ENCODE measurements at regions not wholly inside any gene's neighbourhood (a gene's known extent, or its start where the extent isn't known, plus 50 kb on each side); places are given as distances from the start of the nearest gene placed in this dataset.

DNA sequence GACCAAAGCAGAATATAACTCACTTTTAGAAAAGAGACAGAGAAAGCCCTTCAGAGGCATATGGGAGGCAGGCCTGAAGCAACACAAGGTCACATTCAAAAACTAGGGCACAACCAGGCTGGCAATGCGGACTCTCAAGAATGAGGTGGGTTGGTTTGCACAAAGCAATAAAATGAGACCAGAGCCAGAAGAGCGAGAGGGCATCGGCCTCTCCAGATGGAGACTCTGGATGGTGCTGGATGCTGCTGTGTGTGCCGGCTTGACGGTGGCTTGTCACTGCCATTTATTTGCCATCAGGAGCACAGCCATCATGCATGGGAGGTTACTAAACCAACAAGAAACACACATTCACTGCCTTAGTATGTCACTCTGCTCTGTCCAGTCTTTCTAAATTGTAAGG, 649.4 kb downstream of the DIAPH3 start:
- Mint-ChIP-seq H3K9me3 (no peaks in the 10 kb centered on the region), H3K27ac (no peak overlapping the region), H3K27me3 (no peaks in the 10 kb centered on the region), H3K4me3 (no peak overlapping the region), H3K36me3 (ENCODE audit: low read depth) (no peaks in the 10 kb centered on the region), H3K4me1 (ENCODE audit: low read depth) (no peaks in the 10 kb centered on the region)
- POLR2A ChIA-PET = no interaction called here
- Histone ChIP-seq H3K4me1 (ENCODE audit: insufficient read depth, low read length) (no peaks in the 10 kb centered on the region), H3K4me3 (ENCODE audit: low read length) (no peak overlapping the region), H3K27ac (ENCODE audit: low read depth in 1 of 2, low read length in 2 of 2) (no peak overlapping the region), H3K36me3 (ENCODE audit: insufficient read depth, low read length) (no peaks in the 10 kb centered on the region), H3K9me3 (ENCODE audit: control insufficient read depth in 1 of 2, insufficient read depth in 1 of 2, low read length in 2 of 2) (no peaks in the 10 kb centered on the region), H3K27me3 (ENCODE audit: control insufficient read depth in 1 of 2, insufficient read depth in 2 of 2, low read length in 2 of 2) (no peaks in the 10 kb centered on the region)
- TF ChIP-seq, protein P1, sequence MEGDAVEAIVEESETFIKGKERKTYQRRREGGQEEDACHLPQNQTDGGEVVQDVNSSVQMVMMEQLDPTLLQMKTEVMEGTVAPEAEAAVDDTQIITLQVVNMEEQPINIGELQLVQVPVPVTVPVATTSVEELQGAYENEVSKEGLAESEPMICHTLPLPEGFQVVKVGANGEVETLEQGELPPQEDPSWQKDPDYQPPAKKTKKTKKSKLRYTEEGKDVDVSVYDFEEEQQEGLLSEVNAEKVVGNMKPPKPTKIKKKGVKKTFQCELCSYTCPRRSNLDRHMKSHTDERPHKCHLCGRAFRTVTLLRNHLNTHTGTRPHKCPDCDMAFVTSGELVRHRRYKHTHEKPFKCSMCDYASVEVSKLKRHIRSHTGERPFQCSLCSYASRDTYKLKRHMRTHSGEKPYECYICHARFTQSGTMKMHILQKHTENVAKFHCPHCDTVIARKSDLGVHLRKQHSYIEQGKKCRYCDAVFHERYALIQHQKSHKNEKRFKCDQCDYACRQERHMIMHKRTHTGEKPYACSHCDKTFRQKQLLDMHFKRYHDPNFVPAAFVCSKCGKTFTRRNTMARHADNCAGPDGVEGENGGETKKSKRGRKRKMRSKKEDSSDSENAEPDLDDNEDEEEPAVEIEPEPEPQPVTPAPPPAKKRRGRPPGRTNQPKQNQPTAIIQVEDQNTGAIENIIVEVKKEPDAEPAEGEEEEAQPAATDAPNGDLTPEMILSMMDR (IDR thresholded peaks at IDR 0.05) = no peak
- ATAC-seq (ENCODE audit: poor library complexity) = no peak
- no peak for DNase-seq
- intact Hi-C loops (cut with DNase I, micrococcal nuclease) = no loop called here
- CTCF ChIA-PET = no interaction called here

DNA sequence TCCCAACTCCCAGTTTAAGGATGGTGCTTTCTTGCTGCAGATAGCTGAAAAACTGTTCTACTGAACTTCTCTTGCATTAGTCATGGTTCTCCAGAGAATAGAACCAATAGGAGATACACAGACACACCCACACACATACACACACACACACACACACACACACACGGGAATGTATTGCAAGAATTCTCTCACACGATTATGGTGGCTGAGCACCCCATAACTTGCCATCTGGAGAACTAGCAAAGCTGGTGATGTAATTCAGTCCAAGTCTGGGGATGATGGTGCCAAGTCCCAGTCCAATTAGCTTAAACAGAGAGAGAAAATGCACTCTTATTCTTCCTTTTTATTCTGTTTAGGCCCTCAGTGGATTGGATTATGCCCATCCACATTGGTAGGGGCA, 643.9 kb downstream of the DIAPH3 start:
- Histone ChIP-seq H3K4me1 (ENCODE audit: insufficient read depth, low read length) (no peaks in the 10 kb centered on the region), H3K9me3 (ENCODE audit: control insufficient read depth in 1 of 2, insufficient read depth in 1 of 2, low read length in 2 of 2) (no peaks in the 10 kb centered on the region), H3K27ac (ENCODE audit: low read depth in 1 of 2, low read length in 2 of 2) (no peak overlapping the region), H3K36me3 (ENCODE audit: insufficient read depth, low read length) (no peaks in the 10 kb centered on the region), H3K27me3 (ENCODE audit: control insufficient read depth in 1 of 2, insufficient read depth in 2 of 2, low read length in 2 of 2) (no peaks in the 10 kb centered on the region), H3K4me3 (ENCODE audit: low read length) (no peak overlapping the region)
- H3K27me3 Mint-ChIP-seq = no peaks in the 10 kb centered on the region
- CTCF ChIA-PET = no interaction called here
- H3K9me3 Mint-ChIP-seq = no peaks in the 10 kb centered on the region
- H3K36me3 Mint-ChIP-seq (ENCODE audit: low read depth) = no peaks in the 10 kb centered on the region
- H3K27ac Mint-ChIP-seq = no peak overlapping the region
- TF ChIP-seq, protein P1 (IDR thresholded peaks at IDR 0.05) = no peak
- no peak overlapping the region for H3K4me3 Mint-ChIP-seq
- H3K4me1 Mint-ChIP-seq (ENCODE audit: low read depth) = no peaks in the 10 kb centered on the region
- ATAC-seq (ENCODE audit: poor library complexity) (no peak), DNase-seq (no peak)
- POLR2A ChIA-PET = no interaction called here
- intact Hi-C loops (cut with DNase I, micrococcal nuclease) = no loop called here

DNA sequence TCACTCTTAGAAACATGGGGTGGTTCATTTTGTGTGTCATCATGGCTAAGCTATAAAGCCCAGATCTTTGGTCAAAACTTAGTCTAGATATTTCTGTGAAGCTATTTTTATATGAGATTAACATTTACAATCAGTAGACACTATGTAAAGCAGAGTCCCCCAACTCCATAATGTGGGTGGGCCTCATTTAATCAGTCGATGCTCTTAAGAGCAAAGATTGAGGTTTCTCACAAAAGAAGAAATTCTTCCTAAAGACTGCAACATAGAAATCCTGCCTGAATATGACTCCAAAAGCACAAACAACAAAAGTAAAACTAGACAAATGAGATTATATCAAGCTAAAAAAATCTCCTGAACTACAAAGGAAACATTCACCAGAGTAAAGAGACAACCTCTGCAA, 642.2 kb downstream of the DIAPH3 start:
- no peaks in the 10 kb centered on the region for H3K36me3 ChIP-seq (ENCODE audit: insufficient read depth, low read length)
- H3K27me3 Mint-ChIP-seq = no peaks in the 10 kb centered on the region
- POLR2A ChIA-PET = no interaction called here

More for the DNA sequence above, 642.2 kb downstream of the DIAPH3 start:
- no peaks in the 10 kb centered on the region for H3K27me3 ChIP-seq (ENCODE audit: control insufficient read depth in 1 of 2, insufficient read depth in 2 of 2, low read length in 2 of 2)
- H3K36me3 Mint-ChIP-seq (ENCODE audit: low read depth) = no peaks in the 10 kb centered on the region
- no peaks in the 10 kb centered on the region for H3K9me3 Mint-ChIP-seq
- CTCF ChIA-PET = no interaction called here
- no peak overlapping the region for H3K27ac Mint-ChIP-seq
- intact Hi-C loops (cut with DNase I, micrococcal nuclease) = no loop called here
- H3K27ac ChIP-seq (ENCODE audit: low read depth in 1 of 2, low read length in 2 of 2) = no peak overlapping the region
- no peak overlapping the region for H3K4me3 Mint-ChIP-seq
- TF ChIP-seq, protein P1 (IDR thresholded peaks at IDR 0.05) = no peak
- H3K4me1 ChIP-seq (ENCODE audit: insufficient read depth, low read length) = no peaks in the 10 kb centered on the region
- no peak for DNase-seq
- no peaks in the 10 kb centered on the region for H3K4me1 Mint-ChIP-seq (ENCODE audit: low read depth)
- ATAC-seq (ENCODE audit: poor library complexity) = no peak
- no peak overlapping the region for H3K4me3 ChIP-seq (ENCODE audit: low read length)
- no peaks in the 10 kb centered on the region for H3K9me3 ChIP-seq (ENCODE audit: control insufficient read depth in 1 of 2, insufficient read depth in 1 of 2, low read length in 2 of 2)

Data from CD4-positive, alpha-beta T cell (primary cell).